Astrocyte (in vitro differentiated cells and primary cell): ENCODE measurements at regions not wholly inside any gene's neighbourhood (a gene's known extent, or its start where the extent isn't known, plus 50 kb on each side); places are given as distances from the start of the nearest gene placed in this dataset.

ENCODE experiments used
- DNase-seq: peaks from one replicate; pipeline ENCODE4 v3.0.0-alpha.2; 2010; ENCODE audit warnings: low read depth
- FAIRE-seq: peaks from 2 replicates; lab custom pipeline; 2011; peaks lifted over from hg19 to GRCh38; lab: Jason Lieb, UNC
- H2AFZ ChIP-seq: 2 replicates; pipeline ENCODE4 v1.6.0; 2012; ENCODE audit warnings: low read depth, low read length, inconsistent platforms
- H3K27ac ChIP-seq: 2 replicates; pipeline ENCODE4 v1.5.1; 2011; ENCODE audit warnings: low read depth, low read length, inconsistent platforms
- H3K27me3 ChIP-seq: 2 replicates; pipeline ENCODE4 v1.6.0; 2011; ENCODE audit warnings: low read length, inconsistent platforms; ENCODE audit not compliant: insufficient read depth
- H3K36me3 ChIP-seq: 2 replicates; pipeline ENCODE4 v1.5.1; 2011; ENCODE audit warnings: low read length, inconsistent platforms; ENCODE audit not compliant: insufficient read depth
- H3K4me1 ChIP-seq: 2 replicates; pipeline ENCODE4 v1.5.1; 2011; ENCODE audit warnings: low read length, inconsistent platforms; ENCODE audit not compliant: insufficient read depth
- H3K4me2 ChIP-seq: 2 replicates; pipeline ENCODE4 v1.6.0; 2012; ENCODE audit warnings: low read length, inconsistent platforms
- H3K4me3 ChIP-seq: 2 replicates; pipeline ENCODE4 v1.5.1; 2011; ENCODE audit warnings: low read depth, mild to moderate bottlenecking, low read length, inconsistent platforms; ENCODE audit not compliant: insufficient read depth
- H3K79me2 ChIP-seq: 2 replicates; pipeline ENCODE4 v1.6.0; 2012; ENCODE audit warnings: mild to moderate bottlenecking, low read length, inconsistent platforms; ENCODE audit not compliant: insufficient read depth
- H3K9ac ChIP-seq: 2 replicates; pipeline ENCODE4 v1.6.0; 2012; ENCODE audit warnings: mild to moderate bottlenecking, low read length, inconsistent platforms
- H3K9me3 ChIP-seq: 2 replicates; pipeline ENCODE4 v1.5.1; 2012; ENCODE audit warnings: low read depth, mild to moderate bottlenecking, low read length, inconsistent platforms; ENCODE audit not compliant: insufficient read depth
- H4K20me1 ChIP-seq: 2 replicates; pipeline ENCODE4 v1.6.0; 2012; ENCODE audit warnings: low read length, inconsistent platforms; ENCODE audit not compliant: insufficient read depth
- H3K27ac Mint-ChIP-seq: one replicate; pipeline ENCODE4 v1.8.0; 2021; ENCODE audit warnings: mild to moderate bottlenecking, mixed read lengths; ENCODE audit not compliant: unreplicated experiment
- H3K27me3 Mint-ChIP-seq: one replicate; pipeline ENCODE4 v1.8.0; 2021; ENCODE audit warnings: low read depth, mixed read lengths; ENCODE audit not compliant: unreplicated experiment
- H3K36me3 Mint-ChIP-seq: one replicate; pipeline ENCODE4 v1.8.0; 2021; ENCODE audit warnings: low read depth, mixed read lengths; ENCODE audit not compliant: unreplicated experiment
- H3K4me1 Mint-ChIP-seq: one replicate; pipeline ENCODE4 v1.8.0; 2021; ENCODE audit warnings: low read depth, mixed read lengths; ENCODE audit not compliant: unreplicated experiment
- H3K4me3 Mint-ChIP-seq: one replicate; pipeline ENCODE4 v1.8.0; 2021; ENCODE audit warnings: mild to moderate bottlenecking, moderate library complexity, mixed read lengths; ENCODE audit not compliant: unreplicated experiment
- H3K9me3 Mint-ChIP-seq: one replicate; pipeline ENCODE4 v1.8.0; 2021; ENCODE audit warnings: mild to moderate bottlenecking, mixed read lengths; ENCODE audit not compliant: unreplicated experiment
- EZH2 ChIP-seq: IDR thresholded peaks from 2 replicates; pipeline ENCODE4 v1.6.1; 2012; ENCODE audit warnings: mild to moderate bottlenecking, low read length, inconsistent platforms; ENCODE audit not compliant: insufficient read depth
- TF ChIP-seq, protein P1 (sequence below): IDR thresholded peaks from 2 replicates; pipeline ENCODE4 v1.5.1; 2011; ENCODE audit warnings: low read depth, mild to moderate bottlenecking, inconsistent platforms, low read length, moderate library complexity; ENCODE audit not compliant: insufficient read depth

DNA sequence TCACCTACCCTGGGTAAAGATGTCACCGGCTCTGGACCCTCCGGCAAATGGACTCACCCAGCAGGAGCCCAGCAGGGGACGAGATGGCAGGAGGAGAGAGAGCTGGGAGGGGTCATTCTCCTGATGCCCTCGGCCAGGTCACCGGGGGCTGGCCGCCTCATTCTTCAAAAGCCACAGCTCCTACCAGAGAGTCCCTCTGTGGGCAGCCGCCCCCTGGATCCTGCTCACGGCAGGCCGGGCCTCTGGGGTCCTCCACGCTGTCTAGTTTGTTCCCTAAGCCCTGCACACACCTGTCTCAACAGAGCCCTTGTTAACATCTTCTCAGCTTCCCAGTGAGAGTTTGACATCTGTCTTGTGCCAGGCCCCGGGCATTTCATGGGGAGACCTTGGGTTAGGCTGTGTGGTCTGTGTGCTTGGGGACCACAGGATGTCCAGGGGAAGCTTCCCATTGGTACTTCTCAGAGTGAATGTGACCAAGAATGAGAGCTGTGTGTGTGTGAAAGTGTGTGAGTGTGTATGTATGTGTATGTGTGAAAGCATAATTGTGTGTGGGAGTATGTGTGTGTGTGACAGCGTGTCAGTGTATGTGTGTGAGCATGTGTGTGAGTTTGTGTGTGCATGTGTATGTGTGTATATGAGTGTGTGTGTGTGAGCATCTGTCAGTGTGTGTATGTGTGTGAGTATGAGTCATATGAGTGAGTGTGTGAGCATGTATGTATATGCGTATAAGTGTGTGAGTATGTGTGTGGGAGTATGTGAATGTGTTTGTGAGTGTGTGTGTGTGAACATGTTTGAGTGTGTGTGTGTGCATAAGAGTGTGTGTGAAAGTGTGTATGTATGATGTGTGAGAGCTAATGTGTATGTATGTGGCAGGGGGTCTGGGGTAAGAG, 65.5 kb upstream of the BCO1 start:
- Mint-ChIP-seq H3K4me3 (no peak overlapping the region), H3K36me3 (no peaks in the 10 kb centered on the region), H3K27ac (no peak overlapping the region), H3K27me3 (peaks cover 6% of the 10 kb centered on the region), H3K4me1 (peaks cover 7% of the 10 kb centered on the region), H3K9me3 (no peaks in the 10 kb centered on the region)
- H3K9ac ChIP-seq = no peak overlapping the region
- no peak overlapping the region for H3K4me3 ChIP-seq
- no peaks in the 10 kb centered on the region for H4K20me1 ChIP-seq
- FAIRE-seq (no peak), DNase-seq (no peak)
- no peak overlapping the region for H2AFZ ChIP-seq
- no peak overlapping the region for H3K27ac ChIP-seq
- H3K4me1 ChIP-seq = peaks cover 10% of the 10 kb centered on the region
- H3K79me2 ChIP-seq = no peaks in the 10 kb centered on the region
- no peak overlapping the region for H3K4me2 ChIP-seq
- H3K27me3 ChIP-seq = no peaks in the 10 kb centered on the region
- H3K9me3 ChIP-seq = no peaks in the 10 kb centered on the region
- no peak for TF ChIP-seq EZH2
- TF ChIP-seq, protein P1, sequence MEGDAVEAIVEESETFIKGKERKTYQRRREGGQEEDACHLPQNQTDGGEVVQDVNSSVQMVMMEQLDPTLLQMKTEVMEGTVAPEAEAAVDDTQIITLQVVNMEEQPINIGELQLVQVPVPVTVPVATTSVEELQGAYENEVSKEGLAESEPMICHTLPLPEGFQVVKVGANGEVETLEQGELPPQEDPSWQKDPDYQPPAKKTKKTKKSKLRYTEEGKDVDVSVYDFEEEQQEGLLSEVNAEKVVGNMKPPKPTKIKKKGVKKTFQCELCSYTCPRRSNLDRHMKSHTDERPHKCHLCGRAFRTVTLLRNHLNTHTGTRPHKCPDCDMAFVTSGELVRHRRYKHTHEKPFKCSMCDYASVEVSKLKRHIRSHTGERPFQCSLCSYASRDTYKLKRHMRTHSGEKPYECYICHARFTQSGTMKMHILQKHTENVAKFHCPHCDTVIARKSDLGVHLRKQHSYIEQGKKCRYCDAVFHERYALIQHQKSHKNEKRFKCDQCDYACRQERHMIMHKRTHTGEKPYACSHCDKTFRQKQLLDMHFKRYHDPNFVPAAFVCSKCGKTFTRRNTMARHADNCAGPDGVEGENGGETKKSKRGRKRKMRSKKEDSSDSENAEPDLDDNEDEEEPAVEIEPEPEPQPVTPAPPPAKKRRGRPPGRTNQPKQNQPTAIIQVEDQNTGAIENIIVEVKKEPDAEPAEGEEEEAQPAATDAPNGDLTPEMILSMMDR = no peak
- H3K36me3 ChIP-seq = no peaks in the 10 kb centered on the region

DNA sequence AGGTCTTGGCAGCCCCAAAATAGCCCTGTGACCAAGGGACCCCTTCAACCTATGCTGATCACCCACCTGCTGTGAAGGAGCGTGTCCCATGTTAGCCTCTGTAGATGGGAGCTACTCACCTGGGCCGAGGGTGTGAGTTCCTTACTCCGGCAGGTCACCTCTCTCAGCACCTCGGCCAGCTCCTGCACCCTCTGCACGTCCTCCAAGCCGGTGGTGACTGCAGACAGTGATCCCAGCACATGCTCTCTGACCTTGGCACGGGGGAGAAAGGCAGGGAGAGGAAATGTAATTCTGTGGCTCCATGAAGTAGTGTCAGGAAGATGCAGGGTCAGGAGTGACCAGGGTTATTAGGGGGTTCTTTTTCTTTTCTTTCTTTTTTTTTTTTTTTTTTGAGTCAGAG, 67.7 kb upstream of the BCO1 start:
- Histone ChIP-seq H2AFZ (no peak overlapping the region), H3K9me3 (no peaks in the 10 kb centered on the region), H3K9ac (no peak overlapping the region), H3K36me3 (no peaks in the 10 kb centered on the region), H3K27me3 (no peaks in the 10 kb centered on the region), H3K4me3 (no peak overlapping the region), H3K27ac (no peak overlapping the region), H3K79me2 (no peaks in the 10 kb centered on the region), H3K4me2 (no peak overlapping the region), H3K4me1 (peaks cover 10% of the 10 kb centered on the region), H4K20me1 (no peaks in the 10 kb centered on the region)
- Mint-ChIP-seq H3K4me3 (no peak overlapping the region), H3K27ac (no peak overlapping the region), H3K36me3 (no peaks in the 10 kb centered on the region), H3K4me1 (peaks cover 7% of the 10 kb centered on the region), H3K27me3 (peaks cover 12% of the 10 kb centered on the region), H3K9me3 (peaks cover 1% of the 10 kb centered on the region)
- DNase-seq (no peak), FAIRE-seq (no peak)
- TF ChIP-seq EZH2 = no peak
- TF ChIP-seq, protein P1 = no peak

DNA sequence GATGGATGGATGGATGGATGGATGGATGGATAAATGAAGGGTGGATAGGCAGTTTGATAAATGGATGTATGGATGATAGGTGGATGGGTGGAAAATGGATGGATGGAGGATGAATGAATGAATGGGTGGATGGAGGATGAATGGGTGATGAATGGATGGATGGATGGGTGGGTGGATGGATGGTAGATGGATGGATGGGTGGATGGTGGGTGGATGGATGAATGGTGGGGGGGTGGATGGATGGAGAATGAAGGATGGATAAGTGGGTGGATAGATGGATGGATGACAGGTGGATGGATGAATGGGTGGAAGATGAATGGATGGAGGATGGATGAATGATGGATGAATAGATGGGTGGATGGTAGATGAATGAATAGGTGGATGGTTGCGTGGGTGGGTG, 70.1 kb upstream of the BCO1 start:
- no peak for TF ChIP-seq EZH2
- TF ChIP-seq, protein P1 = no peak
- no peak for FAIRE-seq

More for the DNA sequence above, 70.1 kb upstream of the BCO1 start:
- no peak overlapping the region for H3K27ac ChIP-seq
- no peaks in the 10 kb centered on the region for H3K9me3 ChIP-seq
- H3K27me3 ChIP-seq = no peaks in the 10 kb centered on the region
- H2AFZ ChIP-seq = no peak overlapping the region
- Mint-ChIP-seq H3K36me3 (no peaks in the 10 kb centered on the region), H3K9me3 (peaks cover 1% of the 10 kb centered on the region), H3K4me1 (no peaks in the 10 kb centered on the region), H3K27ac (no peak overlapping the region), H3K27me3 (peaks cover 20% of the 10 kb centered on the region), H3K4me3 (no peak overlapping the region)
- H3K79me2 ChIP-seq = no peaks in the 10 kb centered on the region
- no peaks in the 10 kb centered on the region for H3K4me1 ChIP-seq
- no peak for DNase-seq
- H4K20me1 ChIP-seq = no peaks in the 10 kb centered on the region
- no peak overlapping the region for H3K4me3 ChIP-seq
- H3K9ac ChIP-seq = no peak overlapping the region
- H3K4me2 ChIP-seq = no peak overlapping the region
- no peaks in the 10 kb centered on the region for H3K36me3 ChIP-seq
